K562 (cell line): ENCODE measurements at regions not wholly inside any gene's neighbourhood (a gene's known extent, or its start where the extent isn't known, plus 50 kb on each side); places are given as distances from the start of the nearest gene placed in this dataset.

Source experiments
- ARID1B ChIP-seq: fragments of 450-650 bp; IDR thresholded peaks from 2 replicates; pipeline ENCODE4 v1.6.1; 2016; ENCODE audit warnings: antibody characterized with exemption, mild to moderate bottlenecking, inconsistent platforms
- E2F3 ChIP-seq: fragments of 250-450 bp; sonication (Bioruptor Pico); IDR thresholded peaks from 2 replicates; pipeline ENCODE4 v1.4.0; 2020; ENCODE audit warnings: mild to moderate bottlenecking
- ETV6 ChIP-seq, 3 experiments: fragments of 150-350 bp in 1 of 3; sonication (generic) in 1 of 3; formaldehyde crosslinking in 1 of 3; IDR thresholded peaks; 2 replicates each; pipeline versions ENCODE4 v1.6.1 to v1.8.0; 2014 to 2022; ENCODE audit warnings: borderline replicate concordance in 2 of 3, low read depth in 2 of 3, antibody characterized with exemption in 1 of 3, low read length in 1 of 3, mild to moderate bottlenecking in 1 of 3, missing genetic modification reagents in 1 of 3
- FOSL1 ChIP-seq: fragments of 200-800 bp; sonication (Bioruptor generic); conservative IDR thresholded peaks from 2 replicates; pipeline ENCODE4 v1.6.1; 2016; ENCODE audit warnings: missing genetic modification characterization, missing compliant biosample characterization
- FUS ChIP-seq: fragments of 200-400 bp; formaldehyde crosslinking; optimal IDR thresholded peaks from 2 replicates; pipeline ENCODE3; 2017; ENCODE audit warnings: low read depth, low read length
- HDGF ChIP-seq: fragments of 450-650 bp; IDR thresholded peaks from 2 replicates; pipeline ENCODE4 v1.6.1; 2016
- HIVEP1 ChIP-seq: fragments of 250-450 bp; sonication (Bioruptor Pico); IDR thresholded peaks from 2 replicates; pipeline ENCODE4 v1.4.0; 2020; ENCODE audit warnings: mild to moderate bottlenecking
- KDM5B ChIP-seq: fragments of 200-600 bp; sonication (generic); IDR thresholded peaks from 2 replicates; pipeline ENCODE4 v1.6.1; 2012; ENCODE audit warnings: low read depth, mild to moderate bottlenecking, moderate library complexity, low read length, control low read depth, inconsistent platforms; ENCODE audit not compliant: insufficient replicate concordance
- NCOA2 ChIP-seq, 2 experiments: fragments of 450-650 bp; IDR thresholded peaks; 2 replicates each; pipeline ENCODE4 v1.6.1; 2018; ENCODE audit warnings: mild to moderate bottlenecking in 2 of 2, moderate library complexity in 1 of 2; ENCODE audit not compliant: partially characterized antibody in 2 of 2
- NFIX ChIP-seq: fragments of 250-450 bp; sonication (Bioruptor Pico); IDR thresholded peaks from 2 replicates; pipeline ENCODE4 v1.4.0; 2020; ENCODE audit warnings: low read depth, mild to moderate bottlenecking, moderate library complexity
- PHB2 ChIP-seq: fragments of 450-650 bp; IDR thresholded peaks from 2 replicates; pipeline ENCODE4 v1.6.1; 2017; ENCODE audit warnings: low read depth
- PHF20 ChIP-seq: fragments of 450-650 bp; IDR thresholded peaks from 2 replicates; pipeline ENCODE4 v1.6.1; 2018; ENCODE audit not compliant: partially characterized antibody
- RFX7 ChIP-seq: fragments of 250-450 bp; sonication (Bioruptor Pico); IDR thresholded peaks from 2 replicates; pipeline ENCODE4 v1.5.1; 2021; ENCODE audit warnings: mild to moderate bottlenecking
- SIN3B ChIP-seq: fragments of 450-650 bp; IDR thresholded peaks from 2 replicates; pipeline ENCODE4 v1.6.1; 2017; ENCODE audit warnings: low read depth, mild to moderate bottlenecking, moderate library complexity
- SNRNP70 ChIP-seq: fragments of 200-400 bp; formaldehyde crosslinking; optimal IDR thresholded peaks from 2 replicates; pipeline ENCODE3; 2017; ENCODE audit warnings: low read depth, low read length
- UBTF ChIP-seq, 2 experiments: IDR thresholded peaks; 2 replicates each; pipeline ENCODE4 v1.6.1; 2012; ENCODE audit warnings: improper control_type of control experiment in 2 of 2, low read depth in 2 of 2, low read length in 2 of 2, borderline replicate concordance in 1 of 2
- ZC3H11A ChIP-seq: IDR thresholded peaks from 2 replicates; pipeline ENCODE4 v1.6.1; 2012; ENCODE audit warnings: low read depth, low read length, improper control_type of control experiment
- ZNF445 ChIP-seq: fragments of 250-450 bp; sonication (Bioruptor Pico); IDR thresholded peaks from 2 replicates; pipeline ENCODE4 v1.4.0; 2020; ENCODE audit warnings: low read depth, mild to moderate bottlenecking, moderate library complexity
- ZNF592 ChIP-seq: fragments of 450-650 bp; IDR thresholded peaks from 2 replicates; pipeline ENCODE4 v1.6.1; 2017; ENCODE audit warnings: antibody characterized with exemption, mild to moderate bottlenecking
- ZNF699 ChIP-seq: fragments of 250-450 bp; sonication (Bioruptor Pico); IDR thresholded peaks from 2 replicates; pipeline ENCODE4 v1.8.0; 2021; ENCODE audit warnings: mild to moderate bottlenecking, moderate library complexity; ENCODE audit not compliant: insufficient replicate concordance
- TF ChIP-seq, protein P1 (sequence below), 2 experiments: fragments of 450-650 bp in 1 of 2; sonication (generic) in 1 of 2; formaldehyde crosslinking in 1 of 2; IDR thresholded peaks in 1 of 2; conservative IDR thresholded peaks in 1 of 2; 2 replicates each; pipeline versions ENCODE4 v1.6.1 to v1.8.1; 2016 to 2023; ENCODE audit warnings: mild to moderate bottlenecking in 2 of 2, moderate library complexity in 2 of 2, inconsistent platforms in 1 of 2, missing genetic modification reagents in 1 of 2

DNA sequence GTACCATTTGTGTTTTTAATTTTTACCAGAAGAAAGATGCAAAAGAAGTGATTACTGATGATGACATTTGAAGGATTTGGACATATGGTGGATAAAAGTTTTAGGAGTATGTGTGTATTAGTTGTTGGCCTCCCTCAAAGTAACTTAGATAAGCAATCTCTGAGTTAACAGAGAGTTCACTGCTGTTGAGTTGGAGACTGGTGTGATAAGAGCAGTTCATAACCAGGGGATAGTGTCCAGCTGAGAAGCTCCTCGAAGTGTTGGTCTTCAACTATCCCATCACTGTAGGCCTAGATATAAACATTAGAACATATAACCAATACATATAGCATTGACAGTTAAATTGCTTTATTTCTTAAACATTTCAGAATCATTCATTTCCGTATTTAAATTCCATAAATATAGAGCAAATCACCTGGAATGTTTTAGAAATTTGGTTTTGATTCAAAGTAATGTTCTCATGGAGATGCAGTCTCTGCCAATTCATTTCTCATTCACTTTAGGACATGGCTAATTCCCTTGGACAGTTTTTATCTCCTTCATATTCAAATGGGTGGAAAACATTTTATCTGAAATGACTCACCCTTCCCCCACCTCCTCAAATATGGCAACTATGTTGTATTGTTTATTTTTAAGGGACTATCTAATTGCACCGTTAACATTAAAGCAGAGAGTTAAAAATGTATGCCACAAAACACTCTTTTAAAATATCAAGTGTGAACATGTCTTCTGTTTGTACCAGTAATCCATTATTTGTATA is 136.8 kb upstream of the SLC4A4 start (continued):
- no peak for TF ChIP-seq UBTF (IDR thresholded peaks at IDR 0.05; ENCODE audit: borderline replicate concordance in 1 of 2, low read depth in 2 of 2, low read length in 2 of 2)
- TF ChIP-seq RFX7 = no peak
- TF ChIP-seq KDM5B = no peak
- no peak for TF ChIP-seq FUS
- TF ChIP-seq, protein P1, sequence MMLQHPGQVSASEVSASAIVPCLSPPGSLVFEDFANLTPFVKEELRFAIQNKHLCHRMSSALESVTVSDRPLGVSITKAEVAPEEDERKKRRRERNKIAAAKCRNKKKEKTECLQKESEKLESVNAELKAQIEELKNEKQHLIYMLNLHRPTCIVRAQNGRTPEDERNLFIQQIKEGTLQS (IDR thresholded peaks at IDR 0.05) = no peak; the same call in 1 of the 2 replicates
- TF ChIP-seq, protein P1 (CRISPR knock-in tag; conservative IDR thresholded peaks at IDR 0.05) = no peak
- TF ChIP-seq ETV6 (IDR thresholded peaks at IDR 0.05; ENCODE audit: borderline replicate concordance in 1 of 2, low read depth in 2 of 2, low read length in 1 of 2) = no peak
- TF ChIP-seq ETV6 (CRISPR knock-in tag; IDR thresholded peaks at IDR 0.05; ENCODE audit: borderline replicate concordance) = no peak
- no peak for TF ChIP-seq E2F3 (CRISPR knock-in tag)
- no peak for TF ChIP-seq PHB2
- no peak for TF ChIP-seq ZNF445
- no peak for TF ChIP-seq ZNF592
- no peak for TF ChIP-seq ZNF699 (CRISPR knock-in tag)
- TF ChIP-seq PHF20 = no peak
- no peak for TF ChIP-seq NCOA2 (IDR thresholded peaks at IDR 0.05; ENCODE audit: partially characterized antibody in 2 of 2)
- no peak for TF ChIP-seq SIN3B
- no peak for TF ChIP-seq SNRNP70
- peak; percentile 32 for TF ChIP-seq ARID1B
- TF ChIP-seq HDGF = no peak
- TF ChIP-seq NFIX (CRISPR knock-in tag) = no peak
- no peak for TF ChIP-seq ZC3H11A
- no peak for TF ChIP-seq HIVEP1 (CRISPR knock-in tag)
- peak; percentile 52 for TF ChIP-seq FOSL1 (tag)
